Tibial nerve (tissue), 4 donors: ENCODE measurements at regions not wholly inside any gene's neighbourhood (a gene's known extent, or its start where the extent isn't known, plus 50 kb on each side); places are given as distances from the start of the nearest gene placed in this dataset.

Source experiments
- EP300 ChIP-seq, 2 donors: sonication (generic); formaldehyde crosslinking; IDR thresholded peaks; one replicate each; pipeline ENCODE4 v1.6.1; 2017; ENCODE audit warnings: antibody characterized with exemption in 2 of 2, mild to moderate bottlenecking in 1 of 2
- POLR2A ChIP-seq, 2 donors: fragments of 450-650 bp; IDR thresholded peaks; one replicate each; pipeline ENCODE4 v1.6.1; 2017; ENCODE audit warnings: antibody characterized with exemption in 2 of 2, mild to moderate bottlenecking in 2 of 2, moderate library complexity in 2 of 2
- TF ChIP-seq, protein P1 (sequence below), 5 experiments: fragments of 200-600 bp in 3 of 5; fragments of 450-650 bp in 2 of 5; sonication (generic) in 3 of 5; IDR thresholded peaks; one replicate each; pipeline ENCODE4 v1.5.1; 2016 to 2019; ENCODE audit warnings: antibody characterized with exemption in 5 of 5, mild to moderate bottlenecking in 3 of 5, moderate library complexity in 2 of 5

- no peak for TF ChIP-seq POLR2A (IDR thresholded peaks at IDR 0.05)
- TF ChIP-seq, protein P1, sequence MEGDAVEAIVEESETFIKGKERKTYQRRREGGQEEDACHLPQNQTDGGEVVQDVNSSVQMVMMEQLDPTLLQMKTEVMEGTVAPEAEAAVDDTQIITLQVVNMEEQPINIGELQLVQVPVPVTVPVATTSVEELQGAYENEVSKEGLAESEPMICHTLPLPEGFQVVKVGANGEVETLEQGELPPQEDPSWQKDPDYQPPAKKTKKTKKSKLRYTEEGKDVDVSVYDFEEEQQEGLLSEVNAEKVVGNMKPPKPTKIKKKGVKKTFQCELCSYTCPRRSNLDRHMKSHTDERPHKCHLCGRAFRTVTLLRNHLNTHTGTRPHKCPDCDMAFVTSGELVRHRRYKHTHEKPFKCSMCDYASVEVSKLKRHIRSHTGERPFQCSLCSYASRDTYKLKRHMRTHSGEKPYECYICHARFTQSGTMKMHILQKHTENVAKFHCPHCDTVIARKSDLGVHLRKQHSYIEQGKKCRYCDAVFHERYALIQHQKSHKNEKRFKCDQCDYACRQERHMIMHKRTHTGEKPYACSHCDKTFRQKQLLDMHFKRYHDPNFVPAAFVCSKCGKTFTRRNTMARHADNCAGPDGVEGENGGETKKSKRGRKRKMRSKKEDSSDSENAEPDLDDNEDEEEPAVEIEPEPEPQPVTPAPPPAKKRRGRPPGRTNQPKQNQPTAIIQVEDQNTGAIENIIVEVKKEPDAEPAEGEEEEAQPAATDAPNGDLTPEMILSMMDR (IDR thresholded peaks at IDR 0.05) = no peak
- TF ChIP-seq EP300 (IDR thresholded peaks at IDR 0.05) = no peak
Observed at GRCh38 chr2:7206111-7206810, 289.0 kb downstream of the RNF144A start.
